GM21423 (cell line): ENCODE measurements at regions not wholly inside any gene's neighbourhood (a gene's known extent, or its start where the extent isn't known, plus 50 kb on each side); places are given as distances from the start of the nearest gene placed in this dataset.

ENCODE experiments used
- ATAC-seq: cut with Tn5 transposase; IDR thresholded peaks from one replicate; pipeline ENCODE4 v1.9.1; 2021; ENCODE audit warnings: mild to moderate bottlenecking, moderate library complexity; ENCODE audit not compliant: unreplicated experiment

DNA sequence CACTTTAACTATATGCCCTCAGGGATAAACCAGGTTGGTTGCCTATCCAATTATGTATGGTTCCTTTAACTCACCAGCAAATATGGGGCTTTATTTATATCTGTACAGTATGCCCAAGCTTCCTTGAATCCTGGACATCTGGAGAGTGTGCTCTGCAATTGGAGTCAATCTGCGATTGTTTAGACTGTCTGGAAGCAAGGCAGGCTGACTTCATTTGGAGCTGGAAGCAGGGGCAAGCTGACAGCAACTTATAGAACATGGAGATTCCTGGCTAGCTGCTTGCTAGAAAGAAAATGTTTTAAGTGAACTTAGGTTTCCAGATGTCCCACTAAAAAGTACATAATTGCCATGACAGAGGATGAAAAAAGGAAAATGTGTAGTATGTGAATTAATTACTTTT, 63.7 kb upstream of the TPRG1 start:
- no peak for ATAC-seq

DNA sequence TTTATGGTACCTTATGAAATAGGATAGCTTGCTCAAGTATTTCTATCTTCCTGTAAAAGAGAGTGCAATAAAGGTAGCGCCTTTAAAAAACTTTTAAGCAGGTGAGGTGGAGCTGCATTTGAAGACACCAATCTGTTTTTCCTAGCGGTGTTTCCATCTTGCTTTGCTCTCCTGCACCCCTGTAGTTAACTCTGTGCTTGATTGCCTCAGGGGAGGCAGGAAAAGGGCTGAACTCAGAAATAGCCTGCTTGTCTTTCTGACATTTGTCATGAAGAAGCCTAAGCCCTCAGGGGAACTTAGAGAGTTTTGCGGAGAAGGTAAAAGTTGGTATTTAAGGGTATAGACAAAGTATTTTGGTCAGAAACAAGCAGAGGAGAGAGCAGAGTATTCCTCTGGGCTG, 63.0 kb upstream of the TPRG1 start:
- ATAC-seq: no peak

DNA sequence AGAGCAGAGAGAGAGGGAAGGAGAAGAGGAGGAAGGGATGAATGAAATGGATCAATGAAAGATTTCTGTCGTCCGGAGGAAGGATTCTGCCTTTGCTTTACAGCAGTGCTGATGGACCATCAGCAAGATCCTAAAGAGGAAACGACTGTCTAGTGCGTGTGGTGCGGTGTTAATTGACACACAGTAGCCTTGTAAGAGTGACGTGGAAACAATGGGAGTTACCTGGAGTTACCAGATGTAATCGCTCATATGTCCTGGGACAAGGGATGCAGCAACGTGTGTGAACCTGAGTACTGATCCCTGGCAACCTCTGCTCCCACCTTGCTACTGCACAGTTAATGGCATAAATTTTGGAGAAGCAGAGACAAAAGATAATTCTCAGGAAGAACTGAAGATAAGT, 62.6 kb upstream of the TPRG1 start:
- ATAC-seq: no peak

DNA sequence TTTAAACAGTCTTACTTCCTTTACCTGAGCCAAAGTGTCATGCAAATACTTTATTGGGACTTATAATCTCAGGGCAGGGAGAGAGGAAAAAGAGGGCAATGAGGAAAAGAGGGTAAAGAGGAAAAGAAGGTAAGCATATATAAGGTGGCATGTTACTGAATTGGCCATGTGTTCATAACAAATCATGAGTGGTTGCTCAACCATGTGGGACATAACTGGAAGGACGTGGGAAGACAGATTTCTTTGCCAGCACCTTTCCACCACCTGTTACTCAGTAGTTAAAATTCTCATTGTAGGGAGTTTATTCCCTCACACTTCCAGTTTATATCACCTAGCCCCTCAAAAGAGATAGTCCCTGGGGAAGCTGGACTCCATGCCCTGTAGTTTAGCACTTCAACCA, 54.7 kb upstream of the TPRG1 start:
- ATAC-seq: no peak

DNA sequence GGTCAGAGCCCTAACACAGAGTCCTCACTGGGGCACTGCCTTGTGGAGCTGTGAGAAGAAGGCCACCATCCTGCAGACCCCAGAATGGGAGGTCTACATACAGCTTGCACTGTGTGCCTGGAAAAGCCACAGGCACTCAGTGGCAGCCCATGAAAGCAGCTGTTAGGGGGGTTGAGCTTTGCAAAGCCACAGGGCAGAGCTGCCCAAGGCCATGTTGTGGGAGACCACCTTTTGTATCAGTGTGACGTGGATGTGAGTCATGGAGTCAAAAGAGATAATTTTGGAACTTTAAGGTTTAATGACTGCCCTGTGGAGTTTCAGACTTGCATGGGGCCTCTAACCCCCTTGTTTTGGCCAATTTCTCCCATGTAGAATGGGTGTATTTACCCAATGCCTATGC, 52.9 kb upstream of the TPRG1 start:
- ATAC-seq: no peak

DNA sequence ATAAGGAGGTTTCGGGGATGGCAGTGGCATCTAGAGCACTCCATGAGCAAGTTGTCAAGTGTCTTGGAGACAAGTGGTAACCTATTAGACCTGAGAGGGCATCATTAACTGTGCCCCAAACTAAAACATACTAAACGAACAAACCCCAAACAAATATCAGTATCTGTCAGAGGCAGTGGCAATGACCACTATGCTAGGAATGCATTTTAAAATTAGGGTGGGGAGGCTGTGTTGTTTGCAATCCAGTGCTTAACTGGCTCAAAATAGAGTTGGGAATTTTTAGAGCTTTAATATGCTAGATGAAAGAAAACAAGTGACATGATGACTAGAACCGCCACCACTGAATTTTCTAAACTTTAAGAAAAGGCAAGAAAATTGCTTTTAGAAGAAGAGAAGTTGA, 51.8 kb upstream of the TPRG1 start:
- ATAC-seq: no peak

DNA sequence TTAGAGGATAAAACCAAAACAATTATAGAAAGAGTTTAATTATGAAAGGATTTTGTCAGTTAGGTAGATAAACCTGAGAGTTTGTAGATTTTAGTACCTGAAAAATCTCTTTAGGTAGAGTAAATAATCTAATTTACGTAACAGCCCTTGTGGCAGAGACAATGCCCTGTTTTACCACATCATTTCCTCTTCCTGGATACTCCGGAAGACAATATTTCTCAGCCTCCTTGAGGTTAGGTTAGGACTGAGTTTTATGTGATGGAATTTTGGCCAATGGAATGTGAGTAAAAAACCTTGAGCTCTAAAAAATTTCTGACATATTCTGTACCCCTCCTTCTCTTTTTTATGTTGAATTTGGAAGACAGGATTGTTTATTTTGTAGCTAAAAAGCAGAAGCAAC, 50.7 kb upstream of the TPRG1 start:
- ATAC-seq: no peak
